OCI-LY7 (cell line): ENCODE measurements at regions not wholly inside any gene's neighbourhood (a gene's known extent, or its start where the extent isn't known, plus 50 kb on each side); places are given as distances from the start of the nearest gene placed in this dataset.

ENCODE experiments used
- CTCF ChIP-seq: fragments of 200-600 bp; sonication (generic); conservative IDR thresholded peaks from 2 replicates; pipeline ENCODE4 v1.5.1; 2014; ENCODE audit warnings: mild to moderate bottlenecking, antibody characterized with exemption, low read length, moderate library complexity, mixed read lengths
- EZH2phosphoT487 ChIP-seq: fragments of 200-600 bp; sonication (generic); IDR thresholded peaks from 2 replicates; pipeline ENCODE4 v1.6.1; 2018; ENCODE audit warnings: low read depth, borderline replicate concordance, mild to moderate bottlenecking, mixed run types, antibody characterized with exemption, low read length, moderate library complexity, mixed read lengths

- no peak for TF ChIP-seq CTCF
- no peak for TF ChIP-seq EZH2phosphoT487
These were observed 315.4 kb downstream of the OXSM start for GRCh38 chr3:26105261-26105660.
